NT2/D1 (cell line): ENCODE measurements at regions not wholly inside any gene's neighbourhood (a gene's known extent, or its start where the extent isn't known, plus 50 kb on each side); places are given as distances from the start of the nearest gene placed in this dataset.
A peak's percentile ranks its signal among the peaks of the same experiment; 100 is the strongest.

Experiments
- DNase-seq: peaks from one replicate; pipeline ENCODE4 v3.0.0-alpha.2; 2011; ENCODE audit warnings: low read depth, low spot score
- H3K27me3 ChIP-seq: 2 replicates; pipeline ENCODE4 v1.6.0; 2011; ENCODE audit warnings: mild to moderate bottlenecking; ENCODE audit not compliant: insufficient read length, insufficient read depth
- H3K36me3 ChIP-seq: 2 replicates; pipeline ENCODE4 v1.6.1; 2011; ENCODE audit warnings: mild to moderate bottlenecking, low read length, mixed read lengths; ENCODE audit not compliant: insufficient read depth, insufficient read length
- H3K4me1 ChIP-seq: 2 replicates; pipeline ENCODE4 v1.5.1; 2011; ENCODE audit not compliant: insufficient read depth, insufficient read length
- H3K4me3 ChIP-seq: 2 replicates; pipeline ENCODE4 v1.5.1; 2011; ENCODE audit warnings: low read depth; ENCODE audit not compliant: insufficient read length
- H3K9ac ChIP-seq: 2 replicates; pipeline ENCODE4 v1.6.0; 2011; ENCODE audit warnings: low read depth; ENCODE audit not compliant: insufficient read length
- H3K9me3 ChIP-seq: 2 replicates; pipeline ENCODE4 v1.5.1; 2011; ENCODE audit warnings: mild to moderate bottlenecking, low read length; ENCODE audit not compliant: insufficient read depth
- SUZ12 ChIP-seq: IDR thresholded peaks from 2 replicates; pipeline ENCODE4 v1.6.1; 2011; ENCODE audit not compliant: insufficient read length, insufficient read depth; ENCODE audit errors: extremely low read depth
- YY1 ChIP-seq: IDR thresholded peaks from 2 replicates; pipeline ENCODE4 v1.6.1; 2011; ENCODE audit not compliant: insufficient read length, insufficient read depth
- ZNF274 ChIP-seq: IDR thresholded peaks from 2 replicates; pipeline ENCODE4 v1.6.1; 2011; ENCODE audit warnings: mild to moderate bottlenecking, low read depth, low read length

DNA sequence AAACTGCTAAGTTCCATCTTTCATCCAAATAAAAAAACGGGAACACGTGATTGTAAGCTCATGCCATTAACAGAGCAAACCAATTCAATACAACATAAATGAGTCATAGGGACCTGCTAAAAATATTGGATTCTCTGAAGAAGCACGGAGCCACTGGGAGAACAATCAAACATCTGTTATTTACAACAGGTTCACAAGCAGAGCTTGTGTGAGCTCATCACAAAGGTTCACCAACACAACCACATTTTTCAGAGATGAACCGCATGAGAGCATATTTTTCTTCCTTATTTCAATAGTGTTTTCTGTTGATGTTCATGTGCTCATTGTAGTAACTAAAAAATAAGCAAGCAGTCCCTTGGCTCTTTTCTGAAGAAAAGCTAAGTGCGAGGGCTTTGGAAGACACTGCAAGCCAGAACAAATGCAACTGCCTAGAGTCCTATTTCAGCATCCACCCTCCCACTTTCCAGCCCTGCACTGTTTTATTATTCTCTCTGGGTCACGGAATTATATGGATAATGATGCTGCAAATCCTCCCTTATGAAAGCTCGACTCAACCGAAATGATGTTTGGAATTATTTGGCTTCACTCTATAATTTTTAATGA, 545.8 kb downstream of the LIG4 start:
- DNase-seq, result no peak
- Histone ChIP-seq H3K9me3 (no peaks in the 10 kb centered on the region), H3K27me3 (no peaks in the 10 kb centered on the region), H3K36me3 (no peaks in the 10 kb centered on the region), H3K9ac (no peak overlapping the region), H3K4me1 (no peaks in the 10 kb centered on the region), H3K4me3 (no peak overlapping the region)
- TF ChIP-seq ZNF274 (no peak), YY1 (no peak), SUZ12 (no peak)

DNA sequence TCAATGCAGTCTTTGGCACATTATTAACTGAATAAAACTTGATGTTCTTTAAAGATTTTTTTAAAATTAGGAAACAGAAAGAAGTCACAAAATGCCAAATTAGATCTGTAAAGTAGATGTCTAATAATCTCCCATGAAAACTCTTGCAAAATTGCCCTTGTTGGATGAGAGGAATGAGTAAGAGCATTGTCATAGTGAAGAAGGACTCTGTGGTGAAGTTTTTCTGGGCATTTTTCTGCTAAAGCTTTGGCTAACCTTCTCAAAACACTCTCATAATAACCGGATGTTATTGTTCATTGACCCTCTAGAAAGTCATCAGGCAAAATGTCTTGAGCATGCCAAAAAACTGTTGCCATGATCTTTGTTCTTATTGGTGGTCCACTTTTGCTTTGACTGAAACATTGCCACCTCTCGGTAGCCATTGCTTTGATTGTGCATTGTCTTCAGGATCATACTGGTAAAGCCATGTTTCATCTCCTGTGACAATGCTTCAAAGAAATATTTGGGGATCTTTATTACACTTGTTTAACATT, 549.3 kb downstream of the LIG4 start:
- TF ChIP-seq SUZ12 (no peak), ZNF274 (no peak), YY1 (no peak)
- Histone ChIP-seq H3K9me3 (no peaks in the 10 kb centered on the region), H3K36me3 (no peaks in the 10 kb centered on the region), H3K4me1 (no peaks in the 10 kb centered on the region), H3K4me3 (no peak overlapping the region), H3K9ac (no peak overlapping the region), H3K27me3 (no peaks in the 10 kb centered on the region)
- DNase-seq, result no peak

GRCh38 chr13:107650081-107650701, 565.1 kb downstream of the LIG4 start:
- Histone ChIP-seq H3K36me3 (no peaks in the 10 kb centered on the region), H3K4me3 (no peak overlapping the region), H3K9me3 (no peaks in the 10 kb centered on the region), H3K9ac (no peak overlapping the region), H3K4me1 (no peaks in the 10 kb centered on the region), H3K27me3 (no peaks in the 10 kb centered on the region)
- TF ChIP-seq ZNF274, result no peak
- no peak for TF ChIP-seq SUZ12
- TF ChIP-seq YY1, result no peak
- DNase-seq, result peak; percentile 67

DNA sequence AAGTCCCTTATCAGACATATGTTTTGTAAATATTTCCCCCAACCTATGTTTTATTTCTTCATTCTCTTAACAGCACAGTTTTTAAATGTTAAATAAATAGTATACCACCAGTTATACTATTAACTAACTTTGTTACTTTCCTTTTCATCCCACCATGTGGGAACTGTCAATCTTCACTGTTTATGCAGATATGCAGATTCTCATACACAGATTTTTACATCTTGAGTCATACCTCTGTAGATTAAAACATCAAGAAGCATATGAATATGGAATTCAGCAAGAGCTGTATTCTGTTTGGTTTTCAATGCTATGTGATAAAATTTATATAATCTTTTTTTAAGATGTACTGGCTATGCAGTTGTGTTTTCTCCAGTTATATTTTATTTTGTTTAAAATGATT, 566.3 kb downstream of the LIG4 start:
- Histone ChIP-seq H3K4me3 (no peak overlapping the region), H3K9ac (no peak overlapping the region), H3K9me3 (no peaks in the 10 kb centered on the region), H3K4me1 (no peaks in the 10 kb centered on the region), H3K27me3 (no peaks in the 10 kb centered on the region), H3K36me3 (no peaks in the 10 kb centered on the region)
- no peak for DNase-seq
- TF ChIP-seq SUZ12 (no peak), YY1 (no peak), ZNF274 (no peak)

DNA sequence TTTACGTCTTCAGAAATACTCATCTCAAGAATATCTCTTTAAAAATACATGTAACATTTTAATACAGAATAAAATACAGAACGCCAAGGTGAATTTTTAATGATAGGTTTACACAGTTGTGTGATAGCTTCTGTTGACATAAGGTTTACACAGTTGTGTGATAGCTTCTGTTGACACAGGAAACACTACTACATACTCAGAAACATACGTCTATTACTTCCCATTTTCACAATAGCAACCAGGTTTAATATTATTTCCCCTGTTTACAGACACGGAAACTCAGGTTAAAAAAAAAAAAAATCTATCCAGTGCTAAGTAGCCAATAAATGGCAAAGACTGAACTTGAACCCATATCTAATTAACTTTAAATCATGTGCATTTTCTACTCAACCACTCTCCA, 571.2 kb downstream of the LIG4 start:
- TF ChIP-seq SUZ12 (no peak), ZNF274 (no peak), YY1 (no peak)
- no peaks in the 10 kb centered on the region for H3K9me3 ChIP-seq
- H3K4me3 ChIP-seq, result no peak overlapping the region
- no peaks in the 10 kb centered on the region for H3K27me3 ChIP-seq
- H3K4me1 ChIP-seq, result no peaks in the 10 kb centered on the region
- H3K36me3 ChIP-seq, result no peaks in the 10 kb centered on the region
- DNase-seq, result no peak
- no peak overlapping the region for H3K9ac ChIP-seq

DNA sequence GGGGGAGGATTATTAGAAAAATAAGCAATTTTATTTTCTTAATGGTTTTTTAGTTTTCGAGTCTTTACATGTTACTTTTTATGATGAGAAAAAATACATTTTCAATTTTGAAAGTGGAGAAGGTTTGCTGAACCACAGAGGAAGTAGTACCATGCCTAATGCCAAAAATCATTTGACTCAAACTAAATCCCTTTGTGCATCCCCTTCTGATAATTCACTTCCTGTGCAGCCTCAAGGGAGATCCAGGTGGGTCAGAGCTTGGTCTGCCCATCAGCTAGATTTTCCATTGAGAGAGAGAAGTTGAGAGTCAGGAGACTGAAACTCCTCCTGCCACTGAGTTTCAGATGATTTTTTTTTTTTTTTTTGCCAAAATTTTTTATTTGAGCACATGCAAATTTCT, 571.7 kb downstream of the LIG4 start:
- Histone ChIP-seq H3K4me1 (no peaks in the 10 kb centered on the region), H3K4me3 (no peak overlapping the region), H3K9ac (no peak overlapping the region), H3K36me3 (no peaks in the 10 kb centered on the region), H3K27me3 (no peaks in the 10 kb centered on the region), H3K9me3 (no peaks in the 10 kb centered on the region)
- no peak for TF ChIP-seq ZNF274
- TF ChIP-seq YY1, result no peak
- no peak for TF ChIP-seq SUZ12
- DNase-seq, result no peak

DNA sequence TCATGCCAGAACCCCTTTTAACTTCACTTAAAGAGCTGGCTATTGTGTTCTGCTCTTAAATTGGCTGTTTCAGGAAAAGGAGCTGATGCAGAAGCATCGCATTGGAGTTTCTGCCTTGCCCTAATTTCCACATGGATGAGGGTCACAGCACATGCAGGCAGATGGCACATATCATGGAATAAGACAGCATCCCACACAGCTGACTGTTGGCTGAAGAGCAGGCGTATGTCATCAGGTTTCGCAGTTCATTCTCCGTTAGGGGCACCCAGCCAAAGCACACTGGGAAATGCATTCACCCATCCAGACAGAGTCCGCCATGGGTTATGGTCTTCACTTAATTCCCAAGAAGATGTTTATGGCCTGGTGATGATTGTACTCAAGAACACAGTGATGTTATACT, 572.5 kb downstream of the LIG4 start:
- no peaks in the 10 kb centered on the region for H3K27me3 ChIP-seq
- no peaks in the 10 kb centered on the region for H3K9me3 ChIP-seq
- no peaks in the 10 kb centered on the region for H3K4me1 ChIP-seq
- H3K9ac ChIP-seq, result no peak overlapping the region
- DNase-seq, result no peak
- no peaks in the 10 kb centered on the region for H3K36me3 ChIP-seq
- no peak for TF ChIP-seq ZNF274
- no peak for TF ChIP-seq SUZ12
- TF ChIP-seq YY1, result no peak
- no peak overlapping the region for H3K4me3 ChIP-seq
